GM12874 (cell line): ENCODE measurements at regions not wholly inside any gene's neighbourhood (a gene's known extent, or its start where the extent isn't known, plus 50 kb on each side); places are given as distances from the start of the nearest gene placed in this dataset.

Source experiments
- CTCF ChIP-seq: IDR thresholded peaks from 2 replicates; pipeline ENCODE4 v1.5.1; 2011; ENCODE audit warnings: low read depth, mild to moderate bottlenecking, control low read depth, low read length, moderate library complexity; ENCODE audit not compliant: insufficient read depth

GRCh38 chr3:105976196-105976595, 107.4 kb upstream of the CBLB start:
- no peak for TF ChIP-seq CTCF

GRCh38 chr3:105979961-105980360, 111.1 kb upstream of the CBLB start:
- no peak for TF ChIP-seq CTCF

GRCh38 chr3:105982207-105982606, 113.4 kb upstream of the CBLB start:
- no peak for TF ChIP-seq CTCF

- no peak for TF ChIP-seq CTCF
Observed at GRCh38 chr3:105984837-105985236, 116.0 kb upstream of the CBLB start.

- no peak for TF ChIP-seq CTCF
Observed at GRCh38 chr3:105987809-105988208, 119.0 kb upstream of the CBLB start.

- no peak for TF ChIP-seq CTCF
Observed at GRCh38 chr3:105988540-105989212, 119.9 kb upstream of the CBLB start.

- no peak for TF ChIP-seq CTCF
Observed at GRCh38 chr3:105996781-105997180, 128.0 kb upstream of the CBLB start.
